PC-9 (cell line): ENCODE measurements at regions not wholly inside any gene's neighbourhood (a gene's known extent, or its start where the extent isn't known, plus 50 kb on each side); places are given as distances from the start of the nearest gene placed in this dataset.

ENCODE experiments used
- CTCF ChIP-seq: fragments of 200-600 bp; sonication (generic); conservative IDR thresholded peaks from 2 replicates; pipeline ENCODE4 v1.6.1; 2017; ENCODE audit warnings: mixed run types, antibody characterized with exemption, mild to moderate bottlenecking, moderate library complexity
- EZH2 ChIP-seq: fragments of 200-600 bp; sonication (generic); IDR thresholded peaks from 2 replicates; pipeline ENCODE4 v1.8.0; 2017; ENCODE audit warnings: antibody characterized with exemption, low read depth

GRCh38 chr6:9398071-9398766 lies 962.9 kb upstream of the SLC35B3 start:
- no peak for TF ChIP-seq CTCF
- no peak for TF ChIP-seq EZH2
